DMS 273 (cell line): ENCODE measurements at regions not wholly inside any gene's neighbourhood (a gene's known extent, or its start where the extent isn't known, plus 50 kb on each side); places are given as distances from the start of the nearest gene placed in this dataset.

Experiments
- DNase-seq: peaks from one replicate; lab custom pipeline; 2025; ENCODE audit not compliant: unreplicated experiment; lab: John Stamatoyannopoulos, UW

GRCh38 chr4:167475951-167476350 is 241.7 kb upstream of the SPOCK3 start:
- no peak for DNase-seq

- no peak for DNase-seq
These were observed 257.7 kb upstream of the SPOCK3 start for GRCh38 chr4:167492007-167492406.

- DNase-seq: no peak
These were observed 275.3 kb upstream of the SPOCK3 start for GRCh38 chr4:167509551-167509950.

- no peak for DNase-seq
These were observed 289.8 kb upstream of the SPOCK3 start for GRCh38 chr4:167524091-167524490.

- DNase-seq: no peak
These were observed 303.5 kb upstream of the SPOCK3 start for GRCh38 chr4:167537761-167538160.

- DNase-seq: no peak
These were observed 307.0 kb upstream of the SPOCK3 start for GRCh38 chr4:167541286-167541685.

- no peak for DNase-seq
These were observed 310.1 kb upstream of the SPOCK3 start for GRCh38 chr4:167544391-167544790.

- no peak for DNase-seq
These were observed 315.7 kb upstream of the SPOCK3 start for GRCh38 chr4:167550021-167550420.

GRCh38 chr4:167555338-167556022 is 321.2 kb upstream of the SPOCK3 start:
- no peak for DNase-seq

- DNase-seq: peak; percentile 0
These were observed 344.6 kb upstream of the SPOCK3 start for GRCh38 chr4:167578906-167579305.

- DNase-seq: no peak
These were observed 347.2 kb upstream of the SPOCK3 start for GRCh38 chr4:167581449-167581965.

GRCh38 chr4:167587361-167587760 is 353.1 kb upstream of the SPOCK3 start:
- no peak for DNase-seq

GRCh38 chr4:167595898-167596297 is 361.6 kb upstream of the SPOCK3 start:
- no peak for DNase-seq

GRCh38 chr4:167602157-167602556 is 367.9 kb upstream of the SPOCK3 start:
- no peak for DNase-seq

GRCh38 chr4:167606551-167606950 is 372.3 kb upstream of the SPOCK3 start:
- no peak for DNase-seq

GRCh38 chr4:167613381-167613780 is 379.1 kb upstream of the SPOCK3 start:
- no peak for DNase-seq

GRCh38 chr4:167614866-167615265 is 380.6 kb upstream of the SPOCK3 start:
- DNase-seq: no peak

- no peak for DNase-seq
These were observed 382.2 kb upstream of the SPOCK3 start for GRCh38 chr4:167616476-167616875.

- DNase-seq: peak; percentile 60
These were observed 388.4 kb upstream of the SPOCK3 start for GRCh38 chr4:167622481-167623240.

- DNase-seq: no peak
These were observed 388.9 kb upstream of the SPOCK3 start for GRCh38 chr4:167623241-167623572.

GRCh38 chr4:167629272-167629671 is 395.0 kb upstream of the SPOCK3 start:
- no peak for DNase-seq

- no peak for DNase-seq
These were observed 408.0 kb upstream of the SPOCK3 start for GRCh38 chr4:167642250-167642649.
